Coronary artery (tissue), 2 donors: ENCODE measurements at regions not wholly inside any gene's neighbourhood (a gene's known extent, or its start where the extent isn't known, plus 50 kb on each side); places are given as distances from the start of the nearest gene placed in this dataset.

Experiments used
- DNase-seq: peaks from one replicate; pipeline ENCODE4 v3.0.0-alpha.2; 2017; ENCODE audit warnings: low spot score
- H3K27ac ChIP-seq, 2 donors: fragments of 200-600 bp; sonication (generic); one replicate each; pipeline ENCODE4 v1.5.1; 2016 to 2019
- H3K4me3 ChIP-seq: fragments of 200-600 bp; sonication (generic); 2 replicates; pipeline ENCODE4 v1.5.1; 2016; ENCODE audit warnings: mild to moderate bottlenecking, moderate library complexity
- CTCF ChIP-seq: fragments of 200-600 bp; sonication (generic); IDR thresholded peaks from one replicate; pipeline ENCODE4 v1.5.1; 2019; ENCODE audit warnings: antibody characterized with exemption

GRCh38 chr2:212667751-212668316 lies 129.2 kb upstream of the ERBB4 start:
- TF ChIP-seq CTCF: no peak
- no peak overlapping the region for H3K27ac ChIP-seq
- DNase-seq: no peak
- H3K4me3 ChIP-seq: no peak overlapping the region

GRCh38 chr2:212665948-212666347 lies 127.3 kb upstream of the ERBB4 start:
- H3K27ac ChIP-seq: no peak overlapping the region
- H3K4me3 ChIP-seq: no peak overlapping the region
- no peak for DNase-seq
- TF ChIP-seq CTCF: no peak

- no peak overlapping the region for H3K27ac ChIP-seq
- no peak for TF ChIP-seq CTCF
- H3K4me3 ChIP-seq: no peak overlapping the region
- no peak for DNase-seq
Measured at GRCh38 chr2:212659441-212659840, 120.8 kb upstream of the ERBB4 start.

GRCh38 chr2:212649646-212650045 lies 111.0 kb upstream of the ERBB4 start:
- Histone ChIP-seq H3K4me3 (no peak overlapping the region), H3K27ac (no peak overlapping the region)
- TF ChIP-seq CTCF: no peak
- DNase-seq: no peak

GRCh38 chr2:212646698-212647366 lies 108.2 kb upstream of the ERBB4 start:
- no peak for DNase-seq
- no peak for TF ChIP-seq CTCF
- H3K27ac ChIP-seq: no peak overlapping the region
- H3K4me3 ChIP-seq: no peak overlapping the region

GRCh38 chr2:212644195-212644837 lies 105.7 kb upstream of the ERBB4 start:
- no peak for TF ChIP-seq CTCF
- no peak overlapping the region for H3K27ac ChIP-seq
- no peak for DNase-seq
- no peak overlapping the region for H3K4me3 ChIP-seq

- no peak overlapping the region for H3K4me3 ChIP-seq
Measured at GRCh38 chr2:212640428-212640827, 101.8 kb upstream of the ERBB4 start.

More at GRCh38 chr2:212640428-212640827, 101.8 kb upstream of the ERBB4 start:
- no peak overlapping the region for H3K27ac ChIP-seq
- no peak for DNase-seq
- TF ChIP-seq CTCF: no peak
